H1 (cell line): ENCODE measurements at regions not wholly inside any gene's neighbourhood (a gene's known extent, or its start where the extent isn't known, plus 50 kb on each side); places are given as distances from the start of the nearest gene placed in this dataset.
A peak's percentile ranks its signal among the peaks of the same experiment; 100 is the strongest.

Source experiments
- CTCF ChIA-PET: fragments of 300-600 bp; sonication (Branson Sonifier 250); formaldehyde crosslinking; loops from one replicate; lab custom pipeline; 2021; ENCODE audit not compliant: partially characterized antibody; lab: Charles Lee
- POLR2A ChIA-PET: fragments of 300-600 bp; sonication (Branson Sonifier 250); formaldehyde crosslinking; loops from one replicate; lab custom pipeline; 2021; ENCODE audit warnings: inconsistent platforms; ENCODE audit not compliant: partially characterized antibody; lab: Charles Lee
- DNase-seq, 2 experiments: peaks; one replicate each; pipeline versions ENCODE4 v3.0.0 to v3.0.0-alpha.2; 2010 to 2022; ENCODE audit warnings: low spot score in 2 of 2, low read depth in 1 of 2, mixed read lengths in 1 of 2
- FAIRE-seq: peaks from 2 replicates; lab custom pipeline; 2011; peaks lifted over from hg19 to GRCh38; lab: Jason Lieb, UNC
- H2AFZ ChIP-seq: 2 replicates; pipeline ENCODE4 v1.8.1; 2012; ENCODE audit warnings: low read length, inconsistent platforms
- H2AK5ac ChIP-seq: 2 replicates; pipeline ENCODE4 v1.6.1; 2013; ENCODE audit warnings: low read depth, low read length
- H2BK120ac ChIP-seq: replicated peaks from 2 replicates; pipeline ENCODE3; 2013; ENCODE audit warnings: low read depth, low read length, inconsistent platforms
- H2BK12ac ChIP-seq: 2 replicates; pipeline ENCODE4 v1.6.1; 2013; ENCODE audit warnings: low read depth, low read length
- H2BK15ac ChIP-seq: 2 replicates; pipeline ENCODE4 v1.6.1; 2013; ENCODE audit warnings: low read length
- H2BK20ac ChIP-seq: 2 replicates; pipeline ENCODE4 v1.6.1; 2013; ENCODE audit warnings: low read length
- H2BK5ac ChIP-seq: 2 replicates; pipeline ENCODE4 v1.6.1; 2013; ENCODE audit warnings: low read depth, low read length
- H3K14ac ChIP-seq: 2 replicates; pipeline ENCODE4 v1.6.1; 2013; ENCODE audit warnings: inconsistent platforms; ENCODE audit not compliant: insufficient read length
- H3K18ac ChIP-seq: 2 replicates; pipeline ENCODE4 v1.6.1; 2013; ENCODE audit warnings: low read length; ENCODE audit errors: extremely low read depth
- H3K23ac ChIP-seq: 2 replicates; pipeline ENCODE4 v1.6.1; 2013; ENCODE audit warnings: inconsistent platforms; ENCODE audit not compliant: insufficient read length
- H3K23me2 ChIP-seq: 2 replicates; pipeline ENCODE4 v1.6.1; 2013; ENCODE audit warnings: low read depth, low read length
- H3K27ac ChIP-seq: 2 replicates; pipeline ENCODE4 v1.6.1; 2011; ENCODE audit warnings: low read depth, low read length, inconsistent platforms
- H3K27me3 ChIP-seq, 4 experiments: replicated peaks in 1 of 4; 1 replicate in 1 of 4; 2 replicates in 3 of 4; pipeline versions ENCODE4 v1.6.1 to v1.8.1; 2011 to 2013; ENCODE audit warnings: low read length in 3 of 4, mild to moderate bottlenecking in 3 of 4, inconsistent platforms in 2 of 4, mixed read lengths in 2 of 4, moderate library complexity in 1 of 4; ENCODE audit not compliant: control insufficient read depth in 3 of 4, insufficient read depth in 3 of 4; ENCODE audit errors: extremely low read depth in 1 of 4
- H3K36me3 ChIP-seq, 4 experiments: 2 replicates each; pipeline versions ENCODE4 v1.6.1 to v1.8.1; 2011 to 2013; ENCODE audit warnings: mild to moderate bottlenecking in 4 of 4, low read length in 3 of 4, moderate library complexity in 2 of 4, control low read depth in 1 of 4, inconsistent platforms in 1 of 4; ENCODE audit not compliant: insufficient read depth in 4 of 4, control insufficient read depth in 2 of 4
- H3K4ac ChIP-seq: replicated peaks from 2 replicates; pipeline ENCODE3; 2013; ENCODE audit warnings: low read length, low read depth, mixed read lengths, inconsistent platforms; ENCODE audit not compliant: insufficient read length
- H3K4me1 ChIP-seq, 4 experiments: replicated peaks in 1 of 4; 1 replicate in 1 of 4; 2 replicates in 3 of 4; pipeline versions ENCODE4 v1.6.1 to v1.8.1; 2011 to 2013; ENCODE audit warnings: low read length in 3 of 4, inconsistent platforms in 2 of 4, mixed read lengths in 1 of 4; ENCODE audit not compliant: insufficient read depth in 4 of 4, control insufficient read depth in 3 of 4
- H3K4me2 ChIP-seq, 2 experiments: 2 replicates each; pipeline versions ENCODE4 v1.6.1 to v1.8.1; 2011 to 2013; ENCODE audit warnings: low read depth in 2 of 2, low read length in 2 of 2, control low read depth in 1 of 2, inconsistent platforms in 1 of 2, mild to moderate bottlenecking in 1 of 2; ENCODE audit not compliant: insufficient read depth in 1 of 2
- H3K4me3 ChIP-seq, 4 experiments: fragments of 200-600, 300-600 bp in 1 of 4; sonication (generic), shearing (Covaris generic), sonication (Bioruptor Twin) in 1 of 4; 2 replicates each; pipeline versions ENCODE4 v1.5.1 to v1.8.1; 2011 to 2016; ENCODE audit warnings: low read length in 4 of 4, low read depth in 3 of 4, control low read depth in 2 of 4, inconsistent platforms in 2 of 4, mild to moderate bottlenecking in 2 of 4, mixed read lengths in 1 of 4, moderate library complexity in 1 of 4; ENCODE audit not compliant: insufficient read depth in 2 of 4; ENCODE audit errors: extremely low read depth in 1 of 4
- H3K56ac ChIP-seq: replicated peaks from 2 replicates; pipeline ENCODE3; 2013; ENCODE audit warnings: low read depth, mild to moderate bottlenecking, mixed read lengths, low read length, inconsistent platforms; ENCODE audit not compliant: insufficient read length
- H3K79me1 ChIP-seq: 2 replicates; pipeline ENCODE4 v1.6.1; 2013; ENCODE audit warnings: low read depth, low read length, control low read depth
- H3K79me2 ChIP-seq, 2 experiments: 2 replicates each; pipeline versions ENCODE4 v1.6.1 to v1.8.1; 2012 to 2013; ENCODE audit warnings: low read length in 2 of 2, mild to moderate bottlenecking in 2 of 2, inconsistent platforms in 1 of 2; ENCODE audit not compliant: insufficient read depth in 2 of 2, control insufficient read depth in 1 of 2
- H3K9ac ChIP-seq, 4 experiments: replicated peaks in 1 of 4; 1 replicate in 1 of 4; 2 replicates in 3 of 4; pipeline versions ENCODE4 v1.6.1 to v1.8.1; 2011 to 2013; ENCODE audit warnings: low read depth in 3 of 4, low read length in 3 of 4, control low read depth in 2 of 4, mild to moderate bottlenecking in 2 of 4, moderate library complexity in 2 of 4, inconsistent platforms in 1 of 4; ENCODE audit errors: extremely low read depth in 1 of 4
- H3K9me3 ChIP-seq, 2 experiments: 2 replicates each; pipeline versions ENCODE4 v1.6.1 to v1.8.1; 2012 to 2013; ENCODE audit warnings: mild to moderate bottlenecking in 2 of 2, moderate library complexity in 2 of 2, control low read depth in 1 of 2, inconsistent platforms in 1 of 2, low read depth in 1 of 2, low read length in 1 of 2, mixed read lengths in 1 of 2; ENCODE audit not compliant: insufficient read depth in 2 of 2
- H4K20me1 ChIP-seq, 2 experiments: replicated peaks in 1 of 2; 2 replicates each; pipeline versions ENCODE3 to v1.8.1; 2011 to 2013; ENCODE audit warnings: inconsistent platforms in 2 of 2, low read length in 2 of 2, mild to moderate bottlenecking in 1 of 2; ENCODE audit not compliant: insufficient read depth in 2 of 2, control insufficient read depth in 1 of 2
- H4K5ac ChIP-seq: 2 replicates; pipeline ENCODE4 v1.6.1; 2013; ENCODE audit warnings: low read length, low read depth, mixed read lengths, inconsistent platforms; ENCODE audit not compliant: insufficient read length
- H4K8ac ChIP-seq: 2 replicates; pipeline ENCODE4 v1.8.0; 2013; ENCODE audit warnings: mild to moderate bottlenecking, moderate library complexity, low read length, inconsistent platforms; ENCODE audit not compliant: insufficient read depth; ENCODE audit errors: extremely low read depth
- H4K91ac ChIP-seq: replicated peaks from 2 replicates; pipeline ENCODE3; 2013; ENCODE audit warnings: low read length, mixed read lengths, inconsistent platforms; ENCODE audit not compliant: insufficient read length
- BCL11A ChIP-seq, 2 experiments: IDR thresholded peaks; one replicate each; pipeline ENCODE4 v1.6.1; 2011; ENCODE audit warnings: low read depth in 2 of 2, low read length in 2 of 2, mild to moderate bottlenecking in 2 of 2
- CBX5 ChIP-seq: fragments of 300-800, 300-1000 bp; sonication (generic); IDR thresholded peaks from 2 replicates; pipeline ENCODE4 v1.7.1; 2016; ENCODE audit warnings: antibody characterized with exemption, low read length, low read depth
- E2F6 ChIP-seq: IDR thresholded peaks from 2 replicates; pipeline ENCODE4 v1.6.1; 2012; ENCODE audit warnings: inconsistent platforms
- EP300 ChIP-seq, 2 experiments: IDR thresholded peaks; 1 replicate in 1 of 2; 2 replicates in 1 of 2; pipeline ENCODE4 v1.6.1; 2011 to 2012; ENCODE audit warnings: low read depth in 2 of 2, low read length in 2 of 2, mild to moderate bottlenecking in 2 of 2, borderline replicate concordance in 1 of 2, inconsistent platforms in 1 of 2, moderate library complexity in 1 of 2
- JUND ChIP-seq: IDR thresholded peaks from 2 replicates; pipeline ENCODE4 v1.6.1; 2011; ENCODE audit warnings: mild to moderate bottlenecking, improper control_type of control experiment, low read length
- KDM5A ChIP-seq: fragments of 200-600 bp; IDR thresholded peaks from 2 replicates; pipeline ENCODE4 v1.7.1; 2012; ENCODE audit warnings: mild to moderate bottlenecking, low read length, inconsistent platforms, mixed read lengths
- MAFK ChIP-seq: IDR thresholded peaks from 2 replicates; pipeline ENCODE4 v1.6.1; 2012; ENCODE audit warnings: low read depth, mild to moderate bottlenecking, improper control_type of control experiment, low read length
- POU5F1 ChIP-seq: IDR thresholded peaks from 2 replicates; pipeline ENCODE4 v1.6.1; 2011; ENCODE audit warnings: low read depth, mild to moderate bottlenecking, low read length, moderate library complexity
- SAP30 ChIP-seq: fragments of 300-600 bp; sonication (generic); IDR thresholded peaks from 2 replicates; pipeline ENCODE4 v1.7.1; 2012; ENCODE audit warnings: low read length, moderate library complexity, mild to moderate bottlenecking, inconsistent platforms; ENCODE audit not compliant: insufficient read depth, insufficient replicate concordance
- SP1 ChIP-seq: IDR thresholded peaks from 2 replicates; pipeline ENCODE4 v1.6.1; 2011; ENCODE audit warnings: low read depth, low read length
- SP4 ChIP-seq: IDR thresholded peaks from 2 replicates; pipeline ENCODE4 v1.6.1; 2012; ENCODE audit warnings: low read length, inconsistent platforms
- SUZ12 ChIP-seq: fragments of 200-600 bp; sonication (generic); IDR thresholded peaks from 2 replicates; pipeline ENCODE4 v1.6.1; 2012; ENCODE audit warnings: mild to moderate bottlenecking, inconsistent platforms, low read length, moderate library complexity, mixed read lengths
- TEAD4 ChIP-seq: IDR thresholded peaks from 2 replicates; pipeline ENCODE4 v1.6.1; 2012; ENCODE audit warnings: low read depth, low read length, inconsistent platforms, mixed read lengths
- WGBS, 2 experiments: shearing (Covaris generic) in 1 of 2; methylation state at CpG; one replicate each; pipeline versions ENCODE4 v1.1.6 to v1.1.7; 2013 to 2015; ENCODE audit warnings: low lambda C conversion rate in 2 of 2, mixed read lengths in 2 of 2, inconsistent platforms in 1 of 2, low coverage in 1 of 2, missing lambda C conversion rate in 1 of 2; ENCODE audit not compliant: insufficient replicate concordance in 2 of 2, insufficient coverage in 1 of 2, insufficient read length in 1 of 2; ENCODE audit errors: extremely low coverage in 1 of 2, missing lambda C conversion rate in 1 of 2; 5-methylcytosine and 5-hydroxymethylcytosine counted together

- H2BK120ac ChIP-seq = no peak overlapping the region
- H2AK5ac ChIP-seq = no peak overlapping the region
- no peak overlapping the region for H4K5ac ChIP-seq
- no peaks in the 10 kb centered on the region for H3K27me3 ChIP-seq
- H2AFZ ChIP-seq = no peak overlapping the region
- no peak overlapping the region for H3K23ac ChIP-seq
- H3K4me1 ChIP-seq = peaks cover 0 to 4% (median 1%) of the 10 kb centered on the region in 4 experiments; a peak in 1 of 7 replicates
- H3K36me3 ChIP-seq = no peaks in the 10 kb centered on the region
- ChIA-PET CTCF (interaction anchor here (0.6 kb wide), 1 partner anchor 115 kb away, joined by 3 read pairs; no protein-coding TSS in a partner anchor), POLR2A (no interaction called here)
- H4K91ac ChIP-seq = no peak overlapping the region
- no peak overlapping the region for H3K4me3 ChIP-seq
- H3K4ac ChIP-seq = no peak overlapping the region
- H3K79me2 ChIP-seq = no peaks in the 10 kb centered on the region
- DNase-seq (no peak), FAIRE-seq (peak; percentile 42)
- no peaks in the 10 kb centered on the region; the same call in 1 of the 2 replicates for H3K23me2 ChIP-seq
- no peak overlapping the region for H3K14ac ChIP-seq
- no peak overlapping the region for H2BK5ac ChIP-seq
- H2BK15ac ChIP-seq = no peak overlapping the region
- H3K9ac ChIP-seq = no peak overlapping the region
- H3K9me3 ChIP-seq = no peaks in the 10 kb centered on the region
- H2BK12ac ChIP-seq = no peak overlapping the region
- no peaks in the 10 kb centered on the region for H4K20me1 ChIP-seq
- H3K27ac ChIP-seq = no peak overlapping the region
- no peak overlapping the region for H3K18ac ChIP-seq
- no peak overlapping the region for H4K8ac ChIP-seq
- no peak overlapping the region for H3K56ac ChIP-seq
- TF ChIP-seq SP4 (no peak), CBX5 (no peak), JUND (peak; percentile 72; the same call in 1 of the 2 replicates), SP1 (0 out of 2 replicates have a peak, but pooled peaks have one; percentile 14), TEAD4 (0 out of 2 replicates have a peak, but pooled peaks have one; percentile 12), EP300 (IDR thresholded peaks at IDR 0.05; ENCODE audit: borderline replicate concordance in 1 of 2, low read depth in 2 of 2, low read length in 2 of 2) (no peak), KDM5A (no peak), POU5F1 (peak; percentile 89), E2F6 (0 out of 2 replicates have a peak, but pooled peaks have one; percentile 38), BCL11A (IDR thresholded peaks at IDR 0.05; ENCODE audit: low read depth in 2 of 2, low read length in 2 of 2) (no peak), SUZ12 (no peak), SAP30 (no peak), MAFK (peak; percentile 65; the same call in 1 of the 2 replicates)
- no peak overlapping the region for H2BK20ac ChIP-seq
- 8% methylated on average over 1 of the region's 1 CpG; no CpG with 5 or more reads in 1 of the 2 experiments for WGBS, 2 experiments
- peak overlapping the region; percentile 0 to 25; a peak in 1 of 4 replicates for H3K4me2 ChIP-seq
- no peaks in the 10 kb centered on the region for H3K79me1 ChIP-seq
Measured at GRCh38 chr1:73943270-73943669, 254.7 kb downstream of the LRRIQ3 start.
